GM21825 (cell line): ENCODE measurements at regions not wholly inside any gene's neighbourhood (a gene's known extent, or its start where the extent isn't known, plus 50 kb on each side); places are given as distances from the start of the nearest gene placed in this dataset.

Experiments used
- ATAC-seq: cut with Tn5 transposase; IDR thresholded peaks from one replicate; pipeline ENCODE4 v1.9.1; 2021; ENCODE audit warnings: mild to moderate bottlenecking, moderate library complexity; ENCODE audit not compliant: unreplicated experiment

- no peak for ATAC-seq
Measured at GRCh38 chr13:68696907-68697306, 1410.7 kb upstream of the ATXN8OS start.

- no peak for ATAC-seq
Measured at GRCh38 chr13:68692049-68692448, 1415.6 kb upstream of the ATXN8OS start.

- ATAC-seq, result no peak
Measured at GRCh38 chr13:68690567-68690966, 1417.1 kb upstream of the ATXN8OS start.

- ATAC-seq, result no peak
Measured at GRCh38 chr13:68676513-68677115, 1431.0 kb upstream of the ATXN8OS start.

- no peak for ATAC-seq
Measured at GRCh38 chr13:68675209-68675608, 1432.4 kb upstream of the ATXN8OS start.

- no peak for ATAC-seq
Measured at GRCh38 chr13:68667863-68668262, 1437.7 kb upstream of the PCDH9 start.

- ATAC-seq, result no peak
Measured at GRCh38 chr13:68666774-68667397, 1436.8 kb upstream of the PCDH9 start.

GRCh38 chr13:68645814-68646213 is 1415.7 kb upstream of the PCDH9 start:
- no peak for ATAC-seq

GRCh38 chr13:68644611-68645010 is 1414.5 kb upstream of the PCDH9 start:
- no peak for ATAC-seq

GRCh38 chr13:68636784-68637183 is 1406.6 kb upstream of the PCDH9 start:
- no peak for ATAC-seq

- ATAC-seq, result no peak
Measured at GRCh38 chr13:68628994-68629393, 1398.9 kb upstream of the PCDH9 start.

- ATAC-seq, result no peak
Measured at GRCh38 chr13:68627379-68627778, 1397.2 kb upstream of the PCDH9 start.

GRCh38 chr13:68616600-68617222 is 1386.6 kb upstream of the PCDH9 start:
- no peak for ATAC-seq

GRCh38 chr13:68609661-68610060 is 1379.5 kb upstream of the PCDH9 start:
- no peak for ATAC-seq

- ATAC-seq, result no peak
Measured at GRCh38 chr13:68608147-68608546, 1378.0 kb upstream of the PCDH9 start.

GRCh38 chr13:68597641-68598040 is 1367.5 kb upstream of the PCDH9 start:
- no peak for ATAC-seq

GRCh38 chr13:68588623-68589022 is 1358.5 kb upstream of the PCDH9 start:
- ATAC-seq, result peak; percentile 100

- no peak for ATAC-seq
Measured at GRCh38 chr13:68584776-68585175, 1354.6 kb upstream of the PCDH9 start.

- ATAC-seq, result no peak
Measured at GRCh38 chr13:68574053-68574452, 1343.9 kb upstream of the PCDH9 start.

- no peak for ATAC-seq
Measured at GRCh38 chr13:68551701-68552522, 1321.8 kb upstream of the PCDH9 start.

- ATAC-seq, result no peak
Measured at GRCh38 chr13:68550330-68550729, 1320.2 kb upstream of the PCDH9 start.

GRCh38 chr13:68540244-68540643 is 1310.1 kb upstream of the PCDH9 start:
- no peak for ATAC-seq
